ENCODE measurements at regions not wholly inside any gene's neighbourhood (a gene's known extent, or its start where the extent isn't known, plus 50 kb on each side); places are given as distances from the start of the nearest gene placed in this dataset.
A peak's percentile ranks its signal among the peaks of the same experiment; 100 is the strongest.

- DNase-seq (ENCODE audit: low spot score), result no peak
- in situ Hi-C loops (cut with HindIII; ENCODE audit: low sequenced_read_pairs), result no loop called here
These were observed 842.3 kb downstream of the BCL11A start for GRCh38 chr2:59711121-59711520.

- no peak for DNase-seq (ENCODE audit: low spot score)
- in situ Hi-C loops (cut with HindIII; ENCODE audit: low sequenced_read_pairs), result no loop called here
These were observed 846.7 kb downstream of the BCL11A start for GRCh38 chr2:59706729-59707128.

- DNase-seq (ENCODE audit: low spot score), result no peak
- in situ Hi-C loops (cut with HindIII; ENCODE audit: low sequenced_read_pairs), result no loop called here
These were observed 849.7 kb downstream of the BCL11A start for GRCh38 chr2:59703796-59704195.

DNA sequence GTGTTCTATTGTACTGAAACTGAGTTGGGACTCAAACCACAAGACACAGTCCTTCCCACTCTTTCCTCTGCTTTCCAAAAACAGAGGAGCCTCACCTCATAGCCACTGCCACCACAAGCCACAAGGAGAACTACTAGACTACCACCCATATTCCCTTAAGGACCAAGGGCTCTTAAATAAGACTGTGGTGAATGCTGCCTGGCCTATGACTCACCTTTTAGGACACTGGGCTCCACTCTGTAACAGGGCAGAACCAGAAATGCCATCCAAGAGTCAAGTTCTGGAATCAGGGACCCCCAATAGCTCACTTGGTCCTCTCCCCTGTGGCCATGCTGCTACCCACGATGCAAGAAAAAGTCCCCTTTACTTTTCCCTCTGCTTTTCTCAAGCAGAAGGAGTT, 851.4 kb downstream of the BCL11A start:
- no peak for DNase-seq (ENCODE audit: low spot score)
- in situ Hi-C loops (cut with HindIII; ENCODE audit: low sequenced_read_pairs), result no loop called here

DNA sequence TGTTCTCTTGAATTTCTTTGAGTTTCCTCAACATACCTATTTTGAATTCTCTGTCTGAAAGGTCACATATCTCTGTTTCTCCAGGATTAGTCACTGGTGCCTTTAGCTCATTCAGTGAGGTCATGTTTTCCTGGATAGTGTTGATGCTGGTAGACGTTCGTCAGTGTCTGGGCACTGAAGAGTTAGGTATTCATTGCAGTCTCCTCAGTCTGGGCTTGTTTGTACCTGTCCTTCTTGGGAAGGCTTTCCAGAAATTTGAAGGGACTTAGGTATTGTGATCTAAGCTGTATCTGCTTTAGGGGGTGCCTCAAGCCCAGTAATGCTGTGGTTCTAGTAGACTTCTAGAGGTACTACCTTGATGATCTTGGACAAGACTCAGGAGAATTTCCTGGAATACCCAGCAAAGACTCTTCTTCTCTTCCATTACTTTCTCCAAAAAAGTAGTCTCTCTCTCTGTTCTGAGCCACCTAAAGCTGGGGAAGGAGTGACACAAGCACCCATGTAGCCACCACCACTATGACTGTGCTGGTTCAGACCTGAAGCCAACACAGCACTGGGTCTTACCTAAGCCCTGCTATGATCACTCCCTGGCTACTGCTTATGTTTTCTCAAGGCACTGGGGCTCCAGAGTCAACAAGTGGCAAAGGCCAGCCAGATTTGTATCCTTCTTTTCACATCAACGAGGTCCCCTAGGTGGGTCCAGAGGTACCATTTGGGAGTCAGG, 852.0 kb downstream of the BCL11A start:
- DNase-seq (ENCODE audit: low spot score), result no peak
- in situ Hi-C loops (cut with HindIII; ENCODE audit: low sequenced_read_pairs), result no loop called here

DNA sequence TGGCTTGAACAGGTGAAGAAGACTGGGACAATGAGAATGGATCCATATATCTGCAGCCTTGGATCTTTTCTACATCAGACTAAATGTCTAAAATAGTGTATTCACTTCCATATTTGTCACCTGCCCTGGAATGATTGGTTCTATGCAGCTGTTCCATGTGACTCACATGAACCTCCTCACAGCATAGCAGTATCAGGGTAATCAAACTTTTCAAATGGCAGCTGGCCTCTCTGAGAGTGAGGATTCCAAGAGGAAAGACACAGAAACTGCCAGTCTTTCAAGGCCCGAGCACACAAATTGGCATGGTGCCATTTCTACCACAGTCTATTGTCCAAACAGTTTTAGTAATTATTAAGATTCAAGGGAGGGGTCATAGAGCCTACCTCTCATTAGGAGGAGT, 859.3 kb downstream of the BCL11A start:
- DNase-seq (ENCODE audit: low spot score), result no peak
- in situ Hi-C loops (cut with HindIII; ENCODE audit: low sequenced_read_pairs), result no loop called here

DNA sequence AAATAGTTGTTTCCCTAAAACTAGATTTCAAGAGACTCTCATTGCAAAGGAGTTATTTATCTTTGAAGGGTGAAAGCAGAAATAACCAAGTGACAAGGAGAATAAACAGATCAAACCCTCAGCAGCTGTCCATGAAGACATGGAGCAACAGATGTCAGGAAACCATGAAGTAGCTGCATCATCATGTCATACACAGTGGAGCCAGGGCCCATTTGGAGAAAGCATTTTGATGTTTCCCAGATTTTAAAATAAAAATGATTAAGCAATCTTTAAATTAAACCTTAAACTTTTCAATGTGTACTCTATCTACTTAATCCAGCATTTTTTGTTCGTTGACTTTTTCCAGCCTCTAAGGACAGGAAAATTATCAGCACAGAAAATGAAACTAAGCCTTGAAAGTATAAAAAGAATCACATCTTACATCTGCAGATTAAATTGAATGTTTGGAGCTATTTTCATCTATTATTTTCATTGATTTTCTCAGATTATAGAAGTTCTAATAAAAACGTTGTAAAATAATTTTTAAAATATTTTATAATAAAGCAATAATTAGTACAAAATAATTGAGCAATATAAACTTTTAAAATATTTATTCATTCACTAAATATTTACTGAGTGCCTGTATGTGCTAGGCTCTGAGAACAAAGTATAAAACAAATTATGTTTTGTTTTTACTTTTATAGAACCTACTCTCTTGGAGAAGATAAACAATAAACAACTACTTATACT, 860.1 kb downstream of the BCL11A start:
- in situ Hi-C loops (cut with HindIII; ENCODE audit: low sequenced_read_pairs), result no loop called here
- no peak for DNase-seq (ENCODE audit: low spot score)

DNA sequence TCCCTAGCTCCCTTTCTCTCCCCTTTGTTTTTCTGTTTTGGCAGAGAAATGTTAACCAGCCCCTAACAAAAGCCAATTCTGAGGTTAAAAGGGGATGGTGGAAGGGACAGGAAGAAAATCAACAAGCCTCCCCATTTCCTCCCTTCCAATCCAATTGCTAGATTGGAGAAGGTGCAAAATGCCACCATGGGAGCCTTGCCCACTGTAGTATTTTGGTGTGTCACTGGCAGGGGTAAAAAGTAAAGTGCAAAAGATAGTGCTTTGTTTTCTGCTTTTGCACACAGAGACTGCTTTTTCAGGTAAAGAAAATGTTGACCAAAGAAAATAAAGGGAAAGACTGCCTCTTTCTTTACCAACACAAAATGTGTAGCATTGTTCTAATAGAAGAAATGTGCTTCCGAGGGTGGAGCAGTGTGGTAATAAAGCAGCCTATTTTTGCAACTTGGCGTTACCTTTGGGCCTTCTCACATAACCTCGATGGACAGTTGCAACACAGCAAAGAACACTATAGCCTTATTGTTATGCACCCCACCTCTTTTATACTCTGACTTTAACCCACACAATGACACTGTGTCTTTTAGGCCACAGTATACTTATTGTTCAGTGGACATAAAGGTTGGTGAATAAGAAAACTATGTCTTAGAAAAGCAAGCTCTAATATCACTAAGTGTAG, 861.8 kb downstream of the BCL11A start:
- in situ Hi-C loops (cut with HindIII; ENCODE audit: low sequenced_read_pairs), result no loop called here
- no peak for DNase-seq (ENCODE audit: low spot score)

DNA sequence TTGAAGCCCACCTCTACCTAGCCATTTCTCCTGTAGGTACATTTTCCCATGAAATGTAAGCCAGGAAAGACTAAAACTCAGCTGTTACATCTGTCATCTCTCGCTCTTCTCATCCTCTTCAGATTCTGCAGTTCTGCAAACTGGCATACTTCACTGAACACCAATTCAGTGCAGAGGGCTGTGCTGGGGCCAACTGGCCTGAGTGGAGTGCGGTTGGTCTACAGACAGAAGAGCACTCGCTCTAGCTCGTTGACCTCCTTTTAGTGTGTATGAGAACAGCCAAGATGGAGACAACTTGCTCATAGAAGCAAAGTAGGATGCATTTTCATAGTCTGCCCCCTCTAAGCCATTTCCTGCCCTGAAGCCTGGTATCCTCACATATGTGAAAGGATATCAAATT, 862.6 kb downstream of the BCL11A start:
- in situ Hi-C loops (cut with HindIII; ENCODE audit: low sequenced_read_pairs), result no loop called here
- DNase-seq (ENCODE audit: low spot score), result no peak

GRCh38 chr2:59684771-59685166, 868.7 kb downstream of the BCL11A start:
- no peak for DNase-seq (ENCODE audit: low spot score)
- in situ Hi-C loops (cut with HindIII; ENCODE audit: low sequenced_read_pairs), result no loop called here

DNA sequence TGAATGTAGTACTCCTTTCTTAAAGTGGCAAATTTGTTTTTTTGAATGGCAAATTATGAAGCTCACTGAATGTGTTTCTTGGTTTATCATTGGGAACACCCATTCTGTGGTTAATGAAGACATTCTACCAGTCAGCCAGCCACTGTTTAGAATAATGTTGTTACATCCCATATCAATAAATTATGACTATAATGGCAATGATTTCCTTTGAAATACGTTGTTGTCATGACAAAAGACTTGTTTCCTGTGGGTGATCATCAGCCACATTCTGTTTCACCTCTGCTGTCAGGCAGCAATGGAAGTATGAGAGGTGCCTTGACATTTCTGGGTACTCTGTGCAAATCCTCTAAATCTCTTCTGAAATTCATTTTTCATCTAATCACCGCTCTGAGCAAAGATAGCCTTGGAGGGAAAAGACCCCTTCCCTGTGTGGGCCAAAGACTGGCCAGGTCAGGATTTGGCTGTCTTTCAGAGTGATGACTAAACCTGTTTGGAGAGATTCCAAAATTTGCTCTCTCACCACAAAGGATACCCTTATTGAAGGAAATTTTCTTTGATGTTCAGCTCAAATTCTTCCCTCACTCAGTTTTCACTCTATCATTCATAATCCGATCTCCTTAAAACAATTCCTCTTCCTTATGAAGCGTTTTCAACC, 869.2 kb downstream of the BCL11A start:
- DNase-seq (ENCODE audit: low spot score), result no peak
- in situ Hi-C loops (cut with HindIII; ENCODE audit: low sequenced_read_pairs), result no loop called here

DNA sequence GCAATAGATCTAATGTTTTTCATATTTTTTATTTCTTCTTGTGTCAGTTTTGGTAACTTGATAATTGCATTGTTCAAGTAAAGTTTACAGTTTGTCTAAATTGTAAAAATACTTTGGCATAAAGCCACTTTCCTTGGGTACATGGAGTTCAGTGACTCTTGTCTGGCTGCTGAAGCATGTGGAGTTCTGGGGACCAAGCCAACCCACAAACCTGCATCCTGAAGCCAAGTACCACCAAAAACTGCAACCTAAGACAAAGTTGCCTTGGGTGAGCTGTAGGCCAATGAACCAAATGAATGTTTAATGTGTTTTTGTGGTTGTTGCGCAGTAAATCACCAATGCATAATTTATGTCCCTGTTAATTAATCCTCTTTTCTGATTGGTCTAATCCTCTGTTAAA, 872.6 kb downstream of the BCL11A start:
- no peak for DNase-seq (ENCODE audit: low spot score)
- in situ Hi-C loops (cut with HindIII; ENCODE audit: low sequenced_read_pairs), result no loop called here

- in situ Hi-C loops (cut with HindIII; ENCODE audit: low sequenced_read_pairs), result no loop called here
- DNase-seq (ENCODE audit: low spot score), result no peak
These were observed 876.3 kb downstream of the BCL11A start for GRCh38 chr2:59677158-59677557.

DNA sequence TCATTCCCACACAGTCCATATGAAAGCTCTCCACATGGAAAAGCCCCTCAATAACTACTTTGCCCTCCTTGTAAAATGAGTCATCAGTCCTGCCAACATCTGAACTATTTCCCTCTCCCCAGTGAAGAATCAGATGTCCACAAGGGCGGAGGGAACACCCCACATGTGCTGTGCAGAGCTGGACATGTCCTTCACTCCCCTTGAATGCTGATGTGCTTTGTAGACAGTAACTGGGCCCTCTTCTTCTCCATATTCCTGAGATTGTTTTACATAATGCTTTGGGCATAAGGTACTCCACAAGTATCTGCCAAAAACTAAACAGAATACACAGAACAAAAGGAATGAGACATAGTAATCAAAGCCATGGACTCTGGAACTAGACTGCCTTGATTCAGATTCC, 879.4 kb downstream of the BCL11A start:
- in situ Hi-C loops (cut with HindIII; ENCODE audit: low sequenced_read_pairs), result no loop called here

GRCh38 chr2:59665021-59665420, 888.4 kb downstream of the BCL11A start:
- peak; percentile 92 for DNase-seq (ENCODE audit: low spot score)
- in situ Hi-C loops (cut with HindIII; ENCODE audit: low sequenced_read_pairs), result no loop called here

More for the DNA sequence above, 879.4 kb downstream of the BCL11A start:
- DNase-seq (ENCODE audit: low spot score), result no peak

- DNase-seq (ENCODE audit: low spot score), result no peak
- in situ Hi-C loops (cut with HindIII; ENCODE audit: low sequenced_read_pairs), result no loop called here
These were observed 891.2 kb downstream of the BCL11A start for GRCh38 chr2:59662127-59662861.

DNA sequence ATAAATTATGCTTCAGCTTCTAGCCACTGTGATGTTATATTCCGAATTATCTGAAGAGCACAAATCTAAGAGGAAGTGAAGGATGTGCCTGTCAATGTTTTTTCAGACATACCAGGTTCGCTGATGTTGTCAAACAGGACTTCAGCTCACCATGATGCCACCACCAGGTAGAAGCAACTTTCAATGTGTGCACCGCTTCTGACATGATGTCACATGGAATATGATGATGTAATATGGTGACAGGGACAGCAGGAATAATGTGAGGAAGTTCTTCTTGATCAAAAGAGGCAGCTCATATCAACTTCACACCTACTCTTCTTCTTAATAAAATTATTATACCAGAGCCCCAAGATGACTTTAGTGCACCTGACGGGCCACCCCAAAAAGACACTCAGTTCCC, 893.2 kb downstream of the BCL11A start:
- in situ Hi-C loops (cut with HindIII; ENCODE audit: low sequenced_read_pairs), result no loop called here
- no peak for DNase-seq (ENCODE audit: low spot score)

DNA sequence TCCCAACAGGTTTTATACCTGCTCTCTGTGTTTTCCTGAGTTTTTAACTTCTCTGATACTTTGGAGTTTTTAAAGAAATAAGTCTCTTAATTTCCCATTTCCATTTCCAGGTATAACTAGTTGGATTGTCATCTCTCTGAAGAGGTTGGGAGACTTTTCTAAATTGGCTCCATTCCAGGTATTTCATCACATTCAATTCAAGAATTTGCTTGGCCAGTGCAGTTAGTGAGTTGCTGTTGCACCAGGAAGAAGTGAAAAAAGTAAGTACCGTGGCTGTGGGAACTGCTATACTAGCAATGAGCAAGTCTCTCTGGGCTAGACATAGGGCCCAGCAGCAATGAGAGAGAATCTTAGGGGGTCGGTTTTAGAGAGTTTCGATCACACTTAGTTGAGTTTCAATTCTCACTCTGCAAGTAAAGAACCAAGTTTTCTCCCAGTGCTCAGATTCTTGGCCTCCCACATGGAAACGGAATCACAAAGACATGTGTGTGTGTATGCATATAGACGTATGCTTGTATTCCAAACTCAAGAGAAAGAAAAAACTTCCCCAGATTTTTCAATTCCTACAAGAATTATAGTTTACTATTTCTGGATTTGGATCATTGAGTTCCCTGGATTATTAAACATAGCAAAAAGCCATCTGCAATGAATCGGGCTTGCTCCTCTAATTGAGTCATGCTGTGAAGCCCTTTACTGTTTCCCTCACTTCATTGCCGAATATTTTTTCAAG, 894.4 kb downstream of the BCL11A start:
- in situ Hi-C loops (cut with HindIII; ENCODE audit: low sequenced_read_pairs), result no loop called here

DNA sequence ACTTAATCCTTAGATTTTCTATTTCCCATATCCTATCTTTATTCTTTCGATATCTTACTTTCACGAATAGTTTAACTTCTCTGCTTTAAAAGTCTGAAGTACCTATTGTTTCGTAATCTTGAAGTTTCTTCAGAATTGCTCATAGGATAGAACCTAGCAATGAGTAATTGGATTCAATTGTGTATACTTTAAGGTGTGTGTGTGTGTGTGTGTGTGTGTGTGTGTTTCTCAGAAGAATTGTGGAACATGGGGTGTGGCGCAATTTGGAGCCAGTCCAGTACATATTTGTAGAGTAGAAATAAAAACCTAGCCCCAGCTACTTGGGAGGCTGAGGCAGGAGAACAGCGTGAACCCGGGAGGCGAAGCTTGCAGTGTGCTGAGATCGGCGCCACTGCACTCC, 897.6 kb downstream of the BCL11A start:
- no peak for DNase-seq (ENCODE audit: low spot score)
- in situ Hi-C loops (cut with HindIII; ENCODE audit: low sequenced_read_pairs), result no loop called here

More for the DNA sequence above, 894.4 kb downstream of the BCL11A start:
- DNase-seq (ENCODE audit: low spot score), result no peak
